ENCODE measurements at regions not wholly inside any gene's neighbourhood (a gene's known extent, or its start where the extent isn't known, plus 50 kb on each side); places are given as distances from the start of the nearest gene placed in this dataset.
A peak's percentile ranks its signal among the peaks of the same experiment; 100 is the strongest.

DNA sequence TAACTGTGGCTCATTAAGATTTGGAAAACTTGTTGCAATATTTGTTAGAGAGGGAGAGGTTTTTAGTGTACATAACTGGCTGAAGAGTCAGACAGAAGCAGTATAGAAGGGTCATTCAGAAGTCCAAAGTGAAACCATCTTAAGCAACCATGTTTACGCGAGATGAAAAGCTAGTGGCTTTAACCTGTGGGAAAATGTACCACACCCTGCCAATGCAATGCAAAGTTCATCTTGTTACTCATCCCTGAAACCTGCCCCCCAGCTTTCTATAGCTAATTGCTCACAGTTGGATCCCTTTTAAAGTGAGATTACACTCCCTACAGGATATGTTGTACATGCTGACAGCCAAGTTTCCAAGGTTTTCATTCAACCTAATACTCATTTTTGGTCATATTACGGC lies 96.7 kb upstream of the RAPGEF2 start:
- intact Hi-C loops (cut with DNase I), result no loop called here
- Histone ChIP-seq H3K9ac (ENCODE audit: low read length in 3 of 3) (no peak overlapping the region), H3K27ac (ENCODE audit: low read depth in 2 of 2, low read length in 2 of 2) (no peak overlapping the region), H3K36me3 (ENCODE audit: control insufficient read depth in 2 of 3, insufficient read depth in 3 of 3, low read length in 3 of 3) (no peaks in the 10 kb centered on the region), H3K27me3 (ENCODE audit: control insufficient read depth, insufficient read depth, low read length) (no peaks in the 10 kb centered on the region), H3K4me1 (ENCODE audit: control insufficient read depth in 2 of 3, insufficient read depth in 2 of 3, low read depth in 1 of 3, low read length in 3 of 3) (no peaks in the 10 kb centered on the region), H3K4me3 (ENCODE audit: low read length in 3 of 3) (no peak overlapping the region), H3K9me3 (ENCODE audit: control insufficient read depth in 2 of 3, insufficient read depth in 1 of 3, low read length in 3 of 3) (no peaks in the 10 kb centered on the region)
- no peak for FAIRE-seq
- DNase-seq, result no peak
- TF ChIP-seq, protein P1, sequence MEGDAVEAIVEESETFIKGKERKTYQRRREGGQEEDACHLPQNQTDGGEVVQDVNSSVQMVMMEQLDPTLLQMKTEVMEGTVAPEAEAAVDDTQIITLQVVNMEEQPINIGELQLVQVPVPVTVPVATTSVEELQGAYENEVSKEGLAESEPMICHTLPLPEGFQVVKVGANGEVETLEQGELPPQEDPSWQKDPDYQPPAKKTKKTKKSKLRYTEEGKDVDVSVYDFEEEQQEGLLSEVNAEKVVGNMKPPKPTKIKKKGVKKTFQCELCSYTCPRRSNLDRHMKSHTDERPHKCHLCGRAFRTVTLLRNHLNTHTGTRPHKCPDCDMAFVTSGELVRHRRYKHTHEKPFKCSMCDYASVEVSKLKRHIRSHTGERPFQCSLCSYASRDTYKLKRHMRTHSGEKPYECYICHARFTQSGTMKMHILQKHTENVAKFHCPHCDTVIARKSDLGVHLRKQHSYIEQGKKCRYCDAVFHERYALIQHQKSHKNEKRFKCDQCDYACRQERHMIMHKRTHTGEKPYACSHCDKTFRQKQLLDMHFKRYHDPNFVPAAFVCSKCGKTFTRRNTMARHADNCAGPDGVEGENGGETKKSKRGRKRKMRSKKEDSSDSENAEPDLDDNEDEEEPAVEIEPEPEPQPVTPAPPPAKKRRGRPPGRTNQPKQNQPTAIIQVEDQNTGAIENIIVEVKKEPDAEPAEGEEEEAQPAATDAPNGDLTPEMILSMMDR (IDR thresholded peaks at IDR 0.05; ENCODE audit: borderline replicate concordance, extremely low read depth, insufficient read depth), result no peak

DNA sequence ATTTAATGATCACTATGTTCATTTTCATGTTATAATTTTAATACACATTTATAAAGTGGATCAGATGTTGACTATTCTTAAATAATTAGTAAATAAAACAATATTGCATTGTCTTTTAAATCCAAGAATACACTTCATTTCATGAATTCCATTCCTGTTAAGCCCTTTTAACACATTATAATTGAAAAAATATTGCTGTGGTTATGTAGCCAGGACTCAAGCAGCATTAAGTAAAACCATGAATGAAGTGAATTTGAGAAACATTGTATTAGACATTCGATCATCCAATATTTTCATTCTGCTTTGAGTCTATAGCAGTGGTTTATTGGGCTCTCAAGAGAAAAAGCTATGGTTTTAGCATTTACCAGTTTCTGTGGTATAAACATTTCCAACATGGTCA lies 94.2 kb upstream of the RAPGEF2 start:
- DNase-seq (no peak), FAIRE-seq (no peak)
- Histone ChIP-seq H3K27ac (ENCODE audit: low read depth in 2 of 2, low read length in 2 of 2) (no peak overlapping the region), H3K36me3 (ENCODE audit: control insufficient read depth in 2 of 3, insufficient read depth in 3 of 3, low read length in 3 of 3) (no peaks in the 10 kb centered on the region), H3K9me3 (ENCODE audit: control insufficient read depth in 2 of 3, insufficient read depth in 1 of 3, low read length in 3 of 3) (no peaks in the 10 kb centered on the region), H3K27me3 (ENCODE audit: control insufficient read depth, insufficient read depth, low read length) (no peaks in the 10 kb centered on the region), H3K4me3 (ENCODE audit: low read length in 3 of 3) (no peak overlapping the region), H3K4me1 (ENCODE audit: control insufficient read depth in 2 of 3, insufficient read depth in 2 of 3, low read depth in 1 of 3, low read length in 3 of 3) (no peaks in the 10 kb centered on the region), H3K9ac (ENCODE audit: low read length in 3 of 3) (no peak overlapping the region)
- TF ChIP-seq, protein P1 (IDR thresholded peaks at IDR 0.05; ENCODE audit: borderline replicate concordance, extremely low read depth, insufficient read depth), result no peak
- intact Hi-C loops (cut with DNase I), result no loop called here

DNA sequence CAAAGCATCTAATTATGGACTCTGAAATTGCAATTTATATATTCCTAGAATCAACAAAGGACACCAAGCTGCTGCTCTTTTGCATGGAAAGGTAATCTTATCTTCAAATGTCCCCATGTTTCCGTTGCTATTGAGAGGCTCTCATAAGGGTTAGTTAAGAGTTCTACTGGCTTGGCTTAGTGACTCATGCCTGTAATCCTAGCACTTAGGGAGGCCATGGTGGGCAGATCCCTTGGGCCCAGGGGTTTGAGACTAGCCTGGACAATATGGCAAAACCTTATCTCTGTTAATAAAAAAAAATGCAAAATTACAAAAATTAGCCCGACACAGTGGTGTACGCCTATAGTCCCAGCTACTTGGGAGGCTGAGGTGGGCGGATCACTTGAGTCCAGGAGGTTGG lies 93.4 kb upstream of the RAPGEF2 start:
- no peaks in the 10 kb centered on the region for H3K9me3 ChIP-seq (ENCODE audit: control insufficient read depth in 2 of 3, insufficient read depth in 1 of 3, low read length in 3 of 3)
- DNase-seq (no peak), FAIRE-seq (no peak)
- no peaks in the 10 kb centered on the region for H3K36me3 ChIP-seq (ENCODE audit: control insufficient read depth in 2 of 3, insufficient read depth in 3 of 3, low read length in 3 of 3)
- no peak overlapping the region for H3K9ac ChIP-seq (ENCODE audit: low read length in 3 of 3)
- no peaks in the 10 kb centered on the region for H3K4me1 ChIP-seq (ENCODE audit: control insufficient read depth in 2 of 3, insufficient read depth in 2 of 3, low read depth in 1 of 3, low read length in 3 of 3)
- H3K27me3 ChIP-seq (ENCODE audit: control insufficient read depth, insufficient read depth, low read length), result no peaks in the 10 kb centered on the region
- TF ChIP-seq, protein P1 (IDR thresholded peaks at IDR 0.05; ENCODE audit: borderline replicate concordance, extremely low read depth, insufficient read depth), result no peak
- intact Hi-C loops (cut with DNase I), result no loop called here
- no peak overlapping the region for H3K27ac ChIP-seq (ENCODE audit: low read depth in 2 of 2, low read length in 2 of 2)
- H3K4me3 ChIP-seq (ENCODE audit: low read length in 3 of 3), result no peak overlapping the region

DNA sequence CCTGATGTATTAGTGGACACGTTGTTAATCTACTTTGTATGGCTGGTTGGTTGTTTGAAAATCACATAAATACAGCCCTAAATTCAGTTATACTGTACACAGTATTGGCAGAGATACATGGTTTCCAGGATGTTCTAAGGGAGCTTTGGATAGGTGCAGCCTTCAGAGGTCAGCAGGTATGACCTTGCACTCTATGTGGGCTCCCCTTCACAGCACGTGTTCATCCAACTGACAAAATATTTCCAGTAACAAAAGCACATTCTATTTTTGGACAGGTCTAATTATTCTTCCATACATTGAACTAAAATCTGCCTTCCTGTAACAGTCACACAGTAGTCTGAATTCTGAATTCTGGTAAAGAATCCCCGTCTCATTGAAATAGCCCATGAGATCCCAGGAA lies 92.8 kb upstream of the RAPGEF2 start:
- no peak for DNase-seq
- no peaks in the 10 kb centered on the region for H3K36me3 ChIP-seq (ENCODE audit: control insufficient read depth in 2 of 3, insufficient read depth in 3 of 3, low read length in 3 of 3)
- H3K27ac ChIP-seq (ENCODE audit: low read depth in 2 of 2, low read length in 2 of 2), result peak overlapping the region in 1 of 2 donors; percentile 63
- no peaks in the 10 kb centered on the region for H3K27me3 ChIP-seq (ENCODE audit: control insufficient read depth, insufficient read depth, low read length)
- no peak for FAIRE-seq
- H3K4me1 ChIP-seq (ENCODE audit: control insufficient read depth in 2 of 3, insufficient read depth in 2 of 3, low read depth in 1 of 3, low read length in 3 of 3), result no peaks in the 10 kb centered on the region
- H3K4me3 ChIP-seq (ENCODE audit: low read length in 3 of 3), result no peak overlapping the region
- H3K9ac ChIP-seq (ENCODE audit: low read length in 3 of 3), result no peak overlapping the region
- TF ChIP-seq, protein P1 (IDR thresholded peaks at IDR 0.05; ENCODE audit: borderline replicate concordance, extremely low read depth, insufficient read depth), result no peak
- intact Hi-C loops (cut with DNase I), result no loop called here
- no peaks in the 10 kb centered on the region for H3K9me3 ChIP-seq (ENCODE audit: control insufficient read depth in 2 of 3, insufficient read depth in 1 of 3, low read length in 3 of 3)

Data from kidney (tissue), 13 donors.